NOMO-1 (cell line): ENCODE measurements at regions not wholly inside any gene's neighbourhood (a gene's known extent, or its start where the extent isn't known, plus 50 kb on each side); places are given as distances from the start of the nearest gene placed in this dataset.
"Not testable (repeated sequence)": the region's sequence is repeated elsewhere in the genome, so short reads cannot be mapped to it uniquely, and the experiment has no call there.

Source experiments
- DNase-seq, 2 experiments: peaks; one replicate each; lab custom pipeline; 2025; ENCODE audit not compliant: unreplicated experiment in 2 of 2; lab: John Stamatoyannopoulos, UW

GRCh38 chr4:174401471-174402130 is 117.9 kb downstream of the CEP44 start:
- DNase-seq = no peak

GRCh38 chr4:174400603-174401302 is 117.0 kb downstream of the CEP44 start:
- DNase-seq = peak in 1 of 2 experiments; percentile 7

- DNase-seq = no peak
Observed at GRCh38 chr4:174398728-174399127, 115.0 kb downstream of the CEP44 start.

GRCh38 chr4:174397366-174398155 is 113.8 kb downstream of the CEP44 start:
- DNase-seq = no peak

- no peak for DNase-seq
Observed at GRCh38 chr4:174396599-174397110, 112.9 kb downstream of the CEP44 start.

GRCh38 chr4:174394915-174395314 is 111.2 kb downstream of the CEP44 start:
- no peak for DNase-seq

- peak in 1 of 2 experiments; percentile 4 for DNase-seq
Observed at GRCh38 chr4:174389439-174389838, 105.7 kb downstream of the CEP44 start.

- DNase-seq = no peak
Observed at GRCh38 chr4:174388461-174389145, 104.9 kb downstream of the CEP44 start.

GRCh38 chr4:174387721-174388120 is 104.0 kb downstream of the CEP44 start:
- DNase-seq = peak in 1 of 2 experiments; percentile 31

- no peak for DNase-seq
Observed at GRCh38 chr4:174387143-174387542, 103.4 kb downstream of the CEP44 start.

GRCh38 chr4:174383783-174384182 is 100.1 kb downstream of the CEP44 start:
- no peak for DNase-seq

- not testable (repeated sequence) for DNase-seq
Observed at GRCh38 chr4:174382938-174383605, 99.4 kb downstream of the CEP44 start.
